Fibroblast of lung (primary cell): ENCODE measurements at regions not wholly inside any gene's neighbourhood (a gene's known extent, or its start where the extent isn't known, plus 50 kb on each side); places are given as distances from the start of the nearest gene placed in this dataset.

Experiments used
- DNase-seq, 2 donors: peaks; one replicate each; pipeline versions ENCODE4 v3.0.0 to v3.0.0-alpha.2; 2010; ENCODE audit warnings: low read depth in 2 of 2
- H2AFZ ChIP-seq: 2 replicates; pipeline ENCODE4 v1.5.1; 2012; ENCODE audit warnings: low read length, control low read depth, inconsistent platforms
- H3K27ac ChIP-seq: 2 replicates; pipeline ENCODE4 v1.5.1; 2011; ENCODE audit warnings: low read length, control low read depth; ENCODE audit not compliant: insufficient read depth
- H3K27me3 ChIP-seq: 2 replicates; pipeline ENCODE4 v1.5.1; 2011; ENCODE audit warnings: mild to moderate bottlenecking, low read length; ENCODE audit not compliant: control insufficient read depth, insufficient read depth
- H3K36me3 ChIP-seq: 2 replicates; pipeline ENCODE4 v1.5.1; 2011; ENCODE audit warnings: low read length; ENCODE audit not compliant: control insufficient read depth, insufficient read depth
- H3K4me1 ChIP-seq: 2 replicates; pipeline ENCODE4 v1.5.1; 2011; ENCODE audit warnings: low read length; ENCODE audit not compliant: control insufficient read depth, insufficient read depth; ENCODE audit errors: extremely low read depth
- H3K4me2 ChIP-seq: 2 replicates; pipeline ENCODE4 v1.5.1; 2011; ENCODE audit warnings: low read length, control low read depth; ENCODE audit not compliant: insufficient read depth; ENCODE audit errors: extremely low read depth
- H3K4me3 ChIP-seq, 4 experiments: fragments of 200-600 bp in 1 of 4; sonication (generic) in 1 of 4; replicated peaks in 1 of 4; 2 replicates each; pipeline ENCODE4 v1.5.1; 2011 to 2016; ENCODE audit warnings: low read length in 4 of 4, low read depth in 3 of 4, mild to moderate bottlenecking in 3 of 4, control low read depth in 2 of 4, inconsistent platforms in 1 of 4, mixed read lengths in 1 of 4; ENCODE audit not compliant: insufficient read depth in 1 of 4; ENCODE audit errors: control extremely low read depth in 1 of 4
- H3K79me2 ChIP-seq: 2 replicates; pipeline ENCODE4 v1.5.1; 2012; ENCODE audit warnings: mild to moderate bottlenecking, low read length, inconsistent platforms; ENCODE audit not compliant: control insufficient read depth, insufficient read depth
- H3K9ac ChIP-seq: 2 replicates; pipeline ENCODE4 v1.5.1; 2011; ENCODE audit warnings: mild to moderate bottlenecking, low read length, control low read depth; ENCODE audit not compliant: insufficient read depth
- H3K9me3 ChIP-seq: 2 replicates; pipeline ENCODE4 v1.5.1; 2012; ENCODE audit warnings: low read depth, low read length; ENCODE audit not compliant: control insufficient read depth, insufficient read depth
- H4K20me1 ChIP-seq: 2 replicates; pipeline ENCODE4 v1.5.1; 2011; ENCODE audit warnings: low read length; ENCODE audit not compliant: control insufficient read depth, insufficient read depth; ENCODE audit errors: extremely low read depth
- EZH2 ChIP-seq: IDR thresholded peaks from 2 replicates; pipeline ENCODE4 v1.5.1; 2012; ENCODE audit warnings: low read length, control low read depth, mild to moderate bottlenecking; ENCODE audit errors: missing control alignments
- TF ChIP-seq, protein P1 (sequence below), 2 donors: IDR thresholded peaks in 1 of 2; conservative IDR thresholded peaks in 1 of 2; 1 replicate in 1 of 2; 2 replicates in 1 of 2; pipeline ENCODE4 v1.5.1; 2011 to 2012; ENCODE audit warnings: low read length in 2 of 2, control low read depth in 1 of 2, inconsistent platforms in 1 of 2, low read depth in 1 of 2, mild to moderate bottlenecking in 1 of 2

DNA sequence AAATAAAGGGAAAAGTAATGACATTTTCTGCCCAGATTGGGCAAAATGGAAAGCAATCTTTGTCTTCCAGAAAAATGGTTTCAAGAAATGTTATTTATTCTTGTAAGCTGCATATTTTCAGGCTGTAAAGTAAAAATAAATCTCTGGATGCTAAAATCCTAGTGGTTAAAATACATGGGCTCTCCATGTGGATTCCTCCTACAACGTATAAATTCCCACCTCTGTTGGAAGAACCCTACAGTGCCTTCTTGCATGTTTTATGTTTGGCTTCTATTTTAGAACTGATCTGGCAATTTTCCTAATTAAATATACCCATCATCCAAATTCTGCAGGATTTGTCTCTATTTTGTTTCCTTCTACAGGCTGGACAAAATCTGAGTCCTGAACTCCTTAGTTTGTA lies 528.9 kb downstream of the COL12A1 start:
- Histone ChIP-seq H3K4me2 (no peak overlapping the region), H3K36me3 (no peaks in the 10 kb centered on the region), H4K20me1 (no peaks in the 10 kb centered on the region), H3K27me3 (no peaks in the 10 kb centered on the region), H3K79me2 (no peaks in the 10 kb centered on the region), H3K4me3 (no peak overlapping the region), H3K27ac (no peak overlapping the region), H2AFZ (no peak overlapping the region), H3K9me3 (no peaks in the 10 kb centered on the region), H3K9ac (no peak overlapping the region), H3K4me1 (no peaks in the 10 kb centered on the region)
- DNase-seq: no peak
- no peak for TF ChIP-seq EZH2
- TF ChIP-seq, protein P1, sequence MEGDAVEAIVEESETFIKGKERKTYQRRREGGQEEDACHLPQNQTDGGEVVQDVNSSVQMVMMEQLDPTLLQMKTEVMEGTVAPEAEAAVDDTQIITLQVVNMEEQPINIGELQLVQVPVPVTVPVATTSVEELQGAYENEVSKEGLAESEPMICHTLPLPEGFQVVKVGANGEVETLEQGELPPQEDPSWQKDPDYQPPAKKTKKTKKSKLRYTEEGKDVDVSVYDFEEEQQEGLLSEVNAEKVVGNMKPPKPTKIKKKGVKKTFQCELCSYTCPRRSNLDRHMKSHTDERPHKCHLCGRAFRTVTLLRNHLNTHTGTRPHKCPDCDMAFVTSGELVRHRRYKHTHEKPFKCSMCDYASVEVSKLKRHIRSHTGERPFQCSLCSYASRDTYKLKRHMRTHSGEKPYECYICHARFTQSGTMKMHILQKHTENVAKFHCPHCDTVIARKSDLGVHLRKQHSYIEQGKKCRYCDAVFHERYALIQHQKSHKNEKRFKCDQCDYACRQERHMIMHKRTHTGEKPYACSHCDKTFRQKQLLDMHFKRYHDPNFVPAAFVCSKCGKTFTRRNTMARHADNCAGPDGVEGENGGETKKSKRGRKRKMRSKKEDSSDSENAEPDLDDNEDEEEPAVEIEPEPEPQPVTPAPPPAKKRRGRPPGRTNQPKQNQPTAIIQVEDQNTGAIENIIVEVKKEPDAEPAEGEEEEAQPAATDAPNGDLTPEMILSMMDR (conservative IDR thresholded peaks at IDR 0.05 in 1 of 2, IDR thresholded peaks at IDR 0.05 in 1 of 2; ENCODE audit: low read depth in 1 of 2, low read length in 2 of 2): no peak

DNA sequence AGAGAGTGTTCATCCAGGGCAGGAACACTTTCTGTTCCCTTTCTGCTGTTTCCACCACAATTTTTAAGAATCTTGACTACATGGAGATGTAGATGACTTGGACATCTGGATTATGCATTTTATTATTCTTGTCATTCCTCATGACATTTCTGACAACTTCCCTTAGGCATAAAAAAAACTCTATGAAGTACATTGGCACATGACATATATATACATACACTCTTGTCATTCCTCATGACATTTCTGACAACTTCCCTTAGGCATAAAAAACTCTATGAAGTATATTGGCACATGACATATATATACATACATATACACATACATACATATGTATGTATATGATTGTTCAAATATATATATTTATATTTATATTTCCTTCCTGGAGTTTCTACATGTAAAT lies 531.5 kb downstream of the COL12A1 start:
- Histone ChIP-seq H2AFZ (no peak overlapping the region), H3K9ac (no peak overlapping the region), H3K4me3 (no peak overlapping the region), H4K20me1 (no peaks in the 10 kb centered on the region), H3K9me3 (no peaks in the 10 kb centered on the region), H3K27me3 (no peaks in the 10 kb centered on the region), H3K79me2 (no peaks in the 10 kb centered on the region), H3K4me1 (no peaks in the 10 kb centered on the region), H3K4me2 (no peak overlapping the region), H3K36me3 (no peaks in the 10 kb centered on the region), H3K27ac (no peak overlapping the region)
- no peak for TF ChIP-seq EZH2
- TF ChIP-seq, protein P1 (conservative IDR thresholded peaks at IDR 0.05 in 1 of 2, IDR thresholded peaks at IDR 0.05 in 1 of 2; ENCODE audit: low read depth in 1 of 2, low read length in 2 of 2): no peak
- no peak for DNase-seq

DNA sequence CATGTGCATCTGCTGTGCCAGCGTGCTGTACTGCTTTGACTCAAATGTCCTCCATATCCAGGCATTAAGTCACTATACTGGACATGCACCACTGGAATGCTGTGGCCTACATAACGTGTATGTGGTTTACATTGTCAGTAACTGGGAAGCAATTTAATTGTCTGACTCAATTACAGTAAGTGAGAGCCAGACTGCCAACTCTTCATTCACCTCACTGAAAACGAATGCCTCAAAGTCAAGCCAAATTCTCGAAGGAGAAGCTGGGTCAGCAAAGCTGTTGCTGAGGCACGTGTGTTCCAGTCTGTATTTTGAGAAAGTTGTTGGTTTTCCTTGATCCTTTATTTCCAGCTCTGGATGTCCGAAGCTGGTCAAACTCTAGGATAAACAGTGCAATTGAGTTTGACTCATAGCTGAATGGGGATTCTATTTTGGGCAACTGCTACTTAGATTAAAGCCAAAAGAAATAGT lies 534.3 kb downstream of the COL12A1 start:
- Histone ChIP-seq H3K36me3 (no peaks in the 10 kb centered on the region), H3K4me2 (peak overlapping the region; percentile 63), H2AFZ (peak overlapping the region; percentile 4), H3K4me1 (no peaks in the 10 kb centered on the region), H3K4me3 (no peak overlapping the region), H3K27ac (peak overlapping the region; percentile 59), H3K9me3 (no peaks in the 10 kb centered on the region), H3K79me2 (no peaks in the 10 kb centered on the region), H4K20me1 (no peaks in the 10 kb centered on the region), H3K9ac (no peak overlapping the region), H3K27me3 (no peaks in the 10 kb centered on the region)
- DNase-seq: peak; percentile 88 to 97
- TF ChIP-seq, protein P1 (conservative IDR thresholded peaks at IDR 0.05 in 1 of 2, IDR thresholded peaks at IDR 0.05 in 1 of 2; ENCODE audit: low read depth in 1 of 2, low read length in 2 of 2): no peak
- TF ChIP-seq EZH2: no peak
